CD4-positive, alpha-beta T cell (primary cell): ENCODE measurements at regions not wholly inside any gene's neighbourhood (a gene's known extent, or its start where the extent isn't known, plus 50 kb on each side); places are given as distances from the start of the nearest gene placed in this dataset.

Experiments
- ATAC-seq: fragments of 200-7000 bp; cut with Tn5 transposase; one replicate; pipeline ENCODE4 v1.10.0; 2022; ENCODE audit warnings: mild to moderate bottlenecking; ENCODE audit not compliant: poor library complexity
- CTCF ChIA-PET: fragments of 350-600 bp; sonication (Branson Sonifier 250); formaldehyde crosslinking; loops from one replicate; lab custom pipeline; 2021; ENCODE audit warnings: antibody characterized with exemption, inconsistent platforms; lab: Charles Lee
- POLR2A ChIA-PET: fragments of 350-600 bp; sonication (Branson Sonifier 250); formaldehyde crosslinking; loops from one replicate; lab custom pipeline; 2021; ENCODE audit warnings: antibody characterized with exemption, inconsistent platforms; lab: Charles Lee
- DNase-seq, 14 experiments: peaks; one replicate each; pipeline ENCODE4 v3.0.0-alpha.2; 2013 to 2020; ENCODE audit warnings: mixed read lengths in 2 of 14
- H3K27ac ChIP-seq, 2 donors: one replicate each; pipeline versions ENCODE4 v1.5.1 to v1.7.0; 2013; ENCODE audit warnings: low read length in 2 of 2, low read depth in 1 of 2, mild to moderate bottlenecking in 1 of 2
- H3K27me3 ChIP-seq, 2 experiments: 1 replicate in 1 of 2; 2 replicates in 1 of 2; pipeline versions ENCODE4 v1.6.1 to v1.7.0; 2013; ENCODE audit warnings: low read length in 2 of 2, control low read depth in 1 of 2, mild to moderate bottlenecking in 1 of 2, moderate library complexity in 1 of 2; ENCODE audit not compliant: insufficient read depth in 2 of 2, control insufficient read depth in 1 of 2
- H3K36me3 ChIP-seq: one replicate; pipeline ENCODE4 v1.6.1; 2013; ENCODE audit warnings: low read length, control low read depth; ENCODE audit not compliant: insufficient read depth
- H3K4me1 ChIP-seq: one replicate; pipeline ENCODE4 v1.6.1; 2013; ENCODE audit warnings: low read length, control low read depth; ENCODE audit not compliant: insufficient read depth
- H3K4me3 ChIP-seq: one replicate; pipeline ENCODE4 v1.5.1; 2013; ENCODE audit warnings: mild to moderate bottlenecking, low read length, moderate library complexity
- H3K9me3 ChIP-seq, 2 experiments: 1 replicate in 1 of 2; 2 replicates in 1 of 2; pipeline versions ENCODE4 v1.6.1 to v1.7.0; 2013; ENCODE audit warnings: low read length in 2 of 2, mild to moderate bottlenecking in 2 of 2, control low read depth in 1 of 2, moderate library complexity in 1 of 2; ENCODE audit not compliant: control insufficient read depth in 1 of 2, insufficient read depth in 1 of 2
- H3K27ac Mint-ChIP-seq: one replicate; pipeline ENCODE4 v1.8.0; 2020; ENCODE audit warnings: mixed read lengths
- H3K27me3 Mint-ChIP-seq: one replicate; pipeline ENCODE4 v1.8.0; 2021; ENCODE audit warnings: mixed read lengths
- H3K36me3 Mint-ChIP-seq: one replicate; pipeline ENCODE4 v1.8.0; 2021; ENCODE audit warnings: low read depth, mixed read lengths
- H3K4me1 Mint-ChIP-seq: one replicate; pipeline ENCODE4 v1.8.0; 2021; ENCODE audit warnings: low read depth, mixed read lengths
- H3K4me3 Mint-ChIP-seq: one replicate; pipeline ENCODE4 v1.8.0; 2020; ENCODE audit warnings: mild to moderate bottlenecking, mixed read lengths
- H3K9me3 Mint-ChIP-seq: one replicate; pipeline ENCODE4 v1.8.0; 2020; ENCODE audit warnings: mixed read lengths
- intact Hi-C, 2 experiments: fragments of 100-400 bp; cut with DNase I in 1 of 2; cut with micrococcal nuclease in 1 of 2; formaldehyde crosslinking; loops; one replicate each; pipeline versions ENCODE4 v1.15.1 to v1.9.0; 2023 to 2025; cut with DNase I, micrococcal nuclease
- TF ChIP-seq, protein P1 (sequence below): fragments of 200-600 bp; IDR thresholded peaks from one replicate; pipeline ENCODE4 v1.8.0; 2022; ENCODE audit warnings: antibody characterized with exemption, mild to moderate bottlenecking

DNA sequence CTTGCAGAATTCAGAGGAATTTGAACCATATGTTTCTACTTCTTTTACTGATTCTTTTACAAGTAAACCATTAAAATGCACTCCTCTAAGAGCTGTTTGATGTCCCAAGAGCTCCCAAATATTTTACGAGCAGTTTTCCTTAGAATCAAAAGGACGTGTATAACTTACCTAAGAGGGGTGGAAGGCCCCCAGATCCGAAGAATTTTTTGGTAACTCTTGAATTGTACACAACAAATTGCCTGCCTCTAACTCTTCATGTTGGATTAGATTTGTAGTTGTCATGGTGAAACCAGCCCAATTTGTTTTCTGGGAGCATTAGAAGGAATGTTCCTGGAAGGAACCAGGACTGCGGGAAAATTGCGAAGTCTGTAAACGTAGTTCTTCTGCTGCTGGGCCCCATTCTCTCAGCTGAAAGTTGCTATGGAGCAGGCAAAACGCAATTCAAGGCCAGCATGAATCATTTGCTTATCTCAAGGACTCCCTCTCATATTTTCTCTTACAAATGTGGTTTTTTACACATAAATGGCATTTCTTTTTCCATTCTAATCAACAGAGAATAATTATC, 124.8 kb upstream of the TMEM72 start:
- H3K36me3 Mint-ChIP-seq, result no peaks in the 10 kb centered on the region
- Histone ChIP-seq H3K36me3 (no peaks in the 10 kb centered on the region), H3K27me3 (peaks cover 0 to 3% of the 10 kb centered on the region in 2 experiments), H3K27ac (no peak overlapping the region), H3K4me1 (no peaks in the 10 kb centered on the region), H3K9me3 (no peaks in the 10 kb centered on the region), H3K4me3 (no peak overlapping the region)
- no peaks in the 10 kb centered on the region for H3K9me3 Mint-ChIP-seq
- no peak overlapping the region for H3K27ac Mint-ChIP-seq
- TF ChIP-seq, protein P1, sequence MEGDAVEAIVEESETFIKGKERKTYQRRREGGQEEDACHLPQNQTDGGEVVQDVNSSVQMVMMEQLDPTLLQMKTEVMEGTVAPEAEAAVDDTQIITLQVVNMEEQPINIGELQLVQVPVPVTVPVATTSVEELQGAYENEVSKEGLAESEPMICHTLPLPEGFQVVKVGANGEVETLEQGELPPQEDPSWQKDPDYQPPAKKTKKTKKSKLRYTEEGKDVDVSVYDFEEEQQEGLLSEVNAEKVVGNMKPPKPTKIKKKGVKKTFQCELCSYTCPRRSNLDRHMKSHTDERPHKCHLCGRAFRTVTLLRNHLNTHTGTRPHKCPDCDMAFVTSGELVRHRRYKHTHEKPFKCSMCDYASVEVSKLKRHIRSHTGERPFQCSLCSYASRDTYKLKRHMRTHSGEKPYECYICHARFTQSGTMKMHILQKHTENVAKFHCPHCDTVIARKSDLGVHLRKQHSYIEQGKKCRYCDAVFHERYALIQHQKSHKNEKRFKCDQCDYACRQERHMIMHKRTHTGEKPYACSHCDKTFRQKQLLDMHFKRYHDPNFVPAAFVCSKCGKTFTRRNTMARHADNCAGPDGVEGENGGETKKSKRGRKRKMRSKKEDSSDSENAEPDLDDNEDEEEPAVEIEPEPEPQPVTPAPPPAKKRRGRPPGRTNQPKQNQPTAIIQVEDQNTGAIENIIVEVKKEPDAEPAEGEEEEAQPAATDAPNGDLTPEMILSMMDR, result no peak
- POLR2A ChIA-PET, result no interaction called here
- no peak for ATAC-seq
- H3K27me3 Mint-ChIP-seq, result peaks cover 28% of the 10 kb centered on the region
- no peaks in the 10 kb centered on the region for H3K4me1 Mint-ChIP-seq
- CTCF ChIA-PET, result no interaction called here
- DNase-seq, result no peak
- H3K4me3 Mint-ChIP-seq, result no peak overlapping the region
- intact Hi-C loops, result no loop called here

GRCh38 chr10:44787480-44788075, 123.6 kb upstream of the TMEM72 start:
- H3K27me3 Mint-ChIP-seq, result peaks cover 28% of the 10 kb centered on the region
- H3K4me3 ChIP-seq, result no peak overlapping the region
- TF ChIP-seq, protein P1, result no peak
- H3K36me3 Mint-ChIP-seq, result no peaks in the 10 kb centered on the region
- ATAC-seq (no peak), DNase-seq (no peak)
- no peak overlapping the region for H3K4me3 Mint-ChIP-seq
- ChIA-PET CTCF (no interaction called here), POLR2A (no interaction called here)
- intact Hi-C loops, result no loop called here
- no peaks in the 10 kb centered on the region for H3K4me1 ChIP-seq
- H3K36me3 ChIP-seq, result no peaks in the 10 kb centered on the region
- H3K4me1 Mint-ChIP-seq, result no peaks in the 10 kb centered on the region
- H3K27me3 ChIP-seq, result peaks cover 0 to 4% of the 10 kb centered on the region in 2 experiments
- H3K27ac ChIP-seq, result no peak overlapping the region
- no peaks in the 10 kb centered on the region for H3K9me3 ChIP-seq
- H3K27ac Mint-ChIP-seq, result no peak overlapping the region
- H3K9me3 Mint-ChIP-seq, result no peaks in the 10 kb centered on the region

- H3K9me3 ChIP-seq, result no peaks in the 10 kb centered on the region
- no peaks in the 10 kb centered on the region for H3K9me3 Mint-ChIP-seq
- TF ChIP-seq, protein P1, result no peak
- DNase-seq (no peak), ATAC-seq (no peak)
- H3K4me3 Mint-ChIP-seq, result no peak overlapping the region
- H3K36me3 ChIP-seq, result no peaks in the 10 kb centered on the region
- H3K4me1 Mint-ChIP-seq, result no peaks in the 10 kb centered on the region
- ChIA-PET POLR2A (no interaction called here), CTCF (no interaction called here)
- intact Hi-C loops, result no loop called here
- H3K4me1 ChIP-seq, result no peaks in the 10 kb centered on the region
- H3K27ac ChIP-seq, result no peak overlapping the region
- H3K27ac Mint-ChIP-seq, result no peak overlapping the region
- no peaks in the 10 kb centered on the region for H3K36me3 Mint-ChIP-seq
- peaks cover 0 to 4% of the 10 kb centered on the region in 2 experiments for H3K27me3 ChIP-seq
- H3K4me3 ChIP-seq, result no peak overlapping the region
- peaks cover 23% of the 10 kb centered on the region for H3K27me3 Mint-ChIP-seq
These were observed 122.7 kb upstream of the TMEM72 start for GRCh38 chr10:44788147-44789129.
